H7 (cell line): ENCODE measurements at regions not wholly inside any gene's neighbourhood (a gene's known extent, or its start where the extent isn't known, plus 50 kb on each side); places are given as distances from the start of the nearest gene placed in this dataset.

ENCODE experiments used
- DNase-seq: peaks from one replicate; pipeline ENCODE4 v3.0.0; 2012
- H3K27me3 ChIP-seq: 2 replicates; pipeline ENCODE4 v1.6.0; 2011; ENCODE audit warnings: mild to moderate bottlenecking, low read length; ENCODE audit not compliant: control insufficient read depth, insufficient read depth
- H3K36me3 ChIP-seq: replicated peaks from 2 replicates; pipeline ENCODE4 v1.5.1; 2011; ENCODE audit warnings: low read length; ENCODE audit not compliant: control insufficient read depth, insufficient read depth
- H3K4me3 ChIP-seq: 2 replicates; pipeline ENCODE4 v1.5.1; 2011; ENCODE audit warnings: low read depth, mild to moderate bottlenecking, control low read depth, low read length, moderate library complexity; ENCODE audit not compliant: insufficient read depth

GRCh38 chr19:27887946-27888345, 1325.0 kb downstream of the UQCRFS1 start:
- DNase-seq = no peak
- H3K36me3 ChIP-seq = no peaks in the 10 kb centered on the region
- no peak overlapping the region for H3K4me3 ChIP-seq
- no peaks in the 10 kb centered on the region for H3K27me3 ChIP-seq

- Histone ChIP-seq H3K27me3 (no peaks in the 10 kb centered on the region), H3K4me3 (no peak overlapping the region), H3K36me3 (no peaks in the 10 kb centered on the region)
- DNase-seq = no peak
These were observed 1327.6 kb downstream of the UQCRFS1 start for GRCh38 chr19:27885359-27885758.

GRCh38 chr19:27884376-27884775, 1328.6 kb downstream of the UQCRFS1 start:
- Histone ChIP-seq H3K4me3 (no peak overlapping the region), H3K27me3 (no peaks in the 10 kb centered on the region), H3K36me3 (no peaks in the 10 kb centered on the region)
- no peak for DNase-seq

- H3K36me3 ChIP-seq = no peaks in the 10 kb centered on the region
- no peak for DNase-seq
- no peaks in the 10 kb centered on the region for H3K27me3 ChIP-seq
- H3K4me3 ChIP-seq = no peak overlapping the region
These were observed 1331.7 kb downstream of the UQCRFS1 start for GRCh38 chr19:27881213-27881612.

GRCh38 chr19:27876976-27877512, 1335.9 kb downstream of the UQCRFS1 start:
- Histone ChIP-seq H3K4me3 (no peak overlapping the region), H3K27me3 (no peaks in the 10 kb centered on the region)
- no peak for DNase-seq

GRCh38 chr19:27876489-27876888, 1336.5 kb downstream of the UQCRFS1 start:
- H3K27me3 ChIP-seq = no peaks in the 10 kb centered on the region
- no peak for DNase-seq
- no peak overlapping the region for H3K4me3 ChIP-seq
- H3K36me3 ChIP-seq = no peaks in the 10 kb centered on the region

More at GRCh38 chr19:27876976-27877512, 1335.9 kb downstream of the UQCRFS1 start:
- no peaks in the 10 kb centered on the region for H3K36me3 ChIP-seq

GRCh38 chr19:27872370-27872769, 1340.6 kb downstream of the UQCRFS1 start:
- Histone ChIP-seq H3K4me3 (no peak overlapping the region), H3K36me3 (no peaks in the 10 kb centered on the region), H3K27me3 (no peaks in the 10 kb centered on the region)
- DNase-seq = no peak

GRCh38 chr19:27870293-27870692, 1342.7 kb downstream of the UQCRFS1 start:
- DNase-seq = no peak
- H3K27me3 ChIP-seq = no peaks in the 10 kb centered on the region
- H3K36me3 ChIP-seq = no peaks in the 10 kb centered on the region
- H3K4me3 ChIP-seq = no peak overlapping the region

- Histone ChIP-seq H3K4me3 (no peak overlapping the region), H3K27me3 (no peaks in the 10 kb centered on the region), H3K36me3 (no peaks in the 10 kb centered on the region)
- DNase-seq = no peak
These were observed 1344.9 kb downstream of the UQCRFS1 start for GRCh38 chr19:27868007-27868406.

GRCh38 chr19:27865927-27866777, 1346.8 kb downstream of the UQCRFS1 start:
- Histone ChIP-seq H3K36me3 (no peaks in the 10 kb centered on the region), H3K4me3 (no peak overlapping the region), H3K27me3 (no peaks in the 10 kb centered on the region)
- no peak for DNase-seq

GRCh38 chr19:27861411-27861975, 1351.5 kb downstream of the UQCRFS1 start:
- H3K4me3 ChIP-seq = no peak overlapping the region
- DNase-seq = no peak
- H3K36me3 ChIP-seq = no peaks in the 10 kb centered on the region
- H3K27me3 ChIP-seq = no peaks in the 10 kb centered on the region

GRCh38 chr19:27860309-27860934, 1352.5 kb downstream of the UQCRFS1 start:
- Histone ChIP-seq H3K27me3 (no peaks in the 10 kb centered on the region), H3K4me3 (no peak overlapping the region), H3K36me3 (no peaks in the 10 kb centered on the region)
- DNase-seq = no peak

GRCh38 chr19:27859689-27860088, 1353.3 kb downstream of the UQCRFS1 start:
- Histone ChIP-seq H3K36me3 (no peaks in the 10 kb centered on the region), H3K27me3 (no peaks in the 10 kb centered on the region), H3K4me3 (no peak overlapping the region)
- DNase-seq = no peak

- DNase-seq = no peak
- Histone ChIP-seq H3K27me3 (no peaks in the 10 kb centered on the region), H3K36me3 (no peaks in the 10 kb centered on the region), H3K4me3 (no peak overlapping the region)
These were observed 1353.9 kb downstream of the UQCRFS1 start for GRCh38 chr19:27858981-27859581.
